IMR-90 (cell line): ENCODE measurements at regions not wholly inside any gene's neighbourhood (a gene's known extent, or its start where the extent isn't known, plus 50 kb on each side); places are given as distances from the start of the nearest gene placed in this dataset.

ENCODE experiments used
- ATAC-seq: fragments of 200-7000 bp; cut with Tn5 transposase; 2 replicates; pipeline ENCODE4 v1.9.1; 2020; ENCODE audit warnings: low read depth, mild to moderate bottlenecking, moderate library complexity
- BruUV-seq: library from RNA; stranded (reverse); fragments of 400-500 nt; replicated peaks from 2 replicates; lab custom pipeline; 2021; lab: Mats Ljungman, UMichigan
- CTCF ChIA-PET: fragments of 300-600 bp; formaldehyde crosslinking; extraction: SDS; loops from one replicate; lab custom pipeline; 2021; ENCODE audit warnings: antibody characterized with exemption; lab: Yijun Ruan, JAX
- POLR2A ChIA-PET: fragments of 300-600 bp; sonication (Branson Sonifier 250); formaldehyde crosslinking; loops from one replicate; lab custom pipeline; 2022; ENCODE audit warnings: antibody characterized with exemption; ENCODE audit not compliant: unreplicated experiment; lab: Charles Lee
- DNase-seq: peaks from one replicate; pipeline ENCODE4 v3.0.0; 2013
- H2AFZ ChIP-seq: replicated peaks from 2 replicates; pipeline ENCODE3; 2013; ENCODE audit warnings: low read length, mild to moderate bottlenecking; ENCODE audit not compliant: poor library complexity
- H2AK5ac ChIP-seq: 2 replicates; pipeline ENCODE4 v1.6.1; 2013; ENCODE audit warnings: low read depth, low read length, inconsistent platforms
- H2AK9ac ChIP-seq: replicated peaks from 2 replicates; pipeline ENCODE3; 2013; ENCODE audit warnings: mild to moderate bottlenecking, low read depth, low read length, moderate library complexity; ENCODE audit not compliant: poor library complexity
- H2BK120ac ChIP-seq: 2 replicates; pipeline ENCODE4 v1.6.1; 2013; ENCODE audit warnings: low read depth, low read length, inconsistent platforms
- H2BK15ac ChIP-seq: 3 replicates; pipeline ENCODE4 v1.6.1; 2013; ENCODE audit warnings: low read depth, low read length, inconsistent platforms
- H2BK20ac ChIP-seq: 2 replicates; pipeline ENCODE4 v1.6.1; 2013; ENCODE audit warnings: low read depth, mild to moderate bottlenecking, inconsistent platforms, low read length, moderate library complexity
- H2BK5ac ChIP-seq: 2 replicates; pipeline ENCODE4 v1.6.1; 2013; ENCODE audit warnings: mild to moderate bottlenecking, low read depth, low read length, inconsistent platforms; ENCODE audit not compliant: poor library complexity, severe bottlenecking
- H3K14ac ChIP-seq: replicated peaks from 2 replicates; pipeline ENCODE4 v1.6.1; 2013; ENCODE audit warnings: low read depth, low read length, inconsistent platforms
- H3K18ac ChIP-seq: 2 replicates; pipeline ENCODE4 v1.6.1; 2013; ENCODE audit warnings: low read depth, low read length, control low read depth
- H3K23ac ChIP-seq: 2 replicates; pipeline ENCODE4 v1.6.1; 2013; ENCODE audit warnings: low read depth, low read length, inconsistent platforms
- H3K27ac ChIP-seq: 2 replicates; pipeline ENCODE4 v1.5.1; 2013; ENCODE audit warnings: mild to moderate bottlenecking, control low read depth, low read length; ENCODE audit not compliant: insufficient read depth
- H3K27me3 ChIP-seq: 2 replicates; pipeline ENCODE4 v1.6.1; 2013; ENCODE audit warnings: low read length; ENCODE audit not compliant: control insufficient read depth, insufficient read depth
- H3K36me3 ChIP-seq: 2 replicates; pipeline ENCODE4 v1.6.1; 2013; ENCODE audit warnings: low read length, mixed read lengths; ENCODE audit not compliant: control insufficient read depth, insufficient read depth
- H3K4ac ChIP-seq: 2 replicates; pipeline ENCODE4 v1.6.1; 2013; ENCODE audit warnings: low read depth, low read length, inconsistent platforms
- H3K4me1 ChIP-seq: 2 replicates; pipeline ENCODE4 v1.6.1; 2013; ENCODE audit warnings: low read length, mixed read lengths; ENCODE audit not compliant: control insufficient read depth, insufficient read depth
- H3K4me2 ChIP-seq: 2 replicates; pipeline ENCODE4 v1.6.1; 2013; ENCODE audit warnings: low read depth, mild to moderate bottlenecking, control low read depth, low read length, moderate library complexity
- H3K4me3 ChIP-seq: 2 replicates; pipeline ENCODE4 v1.5.1; 2013; ENCODE audit warnings: low read depth, mild to moderate bottlenecking, control low read depth, low read length, moderate library complexity; ENCODE audit not compliant: insufficient read depth
- H3K56ac ChIP-seq: 2 replicates; pipeline ENCODE4 v1.6.1; 2013; ENCODE audit warnings: low read length, inconsistent platforms; ENCODE audit not compliant: insufficient read depth; ENCODE audit errors: extremely low read depth
- H3K79me1 ChIP-seq, 2 experiments: 2 replicates each; pipeline ENCODE4 v1.6.1; 2013; ENCODE audit warnings: low read length in 2 of 2, inconsistent platforms in 1 of 2, low read depth in 1 of 2
- H3K9ac ChIP-seq: 2 replicates; pipeline ENCODE4 v1.6.1; 2013; ENCODE audit warnings: low read depth, low read length, control low read depth
- H3K9me1 ChIP-seq: 2 replicates; pipeline ENCODE4 v1.6.1; 2013; ENCODE audit warnings: low read length, inconsistent platforms; ENCODE audit not compliant: insufficient read depth
- H3K9me3 ChIP-seq: 2 replicates; pipeline ENCODE4 v1.6.1; 2013; ENCODE audit warnings: low read length; ENCODE audit not compliant: control insufficient read depth, insufficient read depth
- H4K20me1 ChIP-seq: 2 replicates; pipeline ENCODE4 v1.6.1; 2013; ENCODE audit warnings: low read length, inconsistent platforms; ENCODE audit not compliant: insufficient read depth
- H4K5ac ChIP-seq: 2 replicates; pipeline ENCODE4 v1.6.1; 2013; ENCODE audit warnings: mild to moderate bottlenecking, low read depth, low read length, control low read depth
- H4K8ac ChIP-seq, 2 experiments: 2 replicates each; pipeline ENCODE4 v1.6.1; 2013; ENCODE audit warnings: low read depth in 2 of 2, low read length in 2 of 2, control low read depth in 1 of 2, inconsistent platforms in 1 of 2
- H4K91ac ChIP-seq: 2 replicates; pipeline ENCODE4 v1.6.1; 2013; ENCODE audit warnings: low read depth, low read length, inconsistent platforms; ENCODE audit not compliant: insufficient read depth
- BHLHE40 ChIP-seq: fragments of 150-350 bp; IDR thresholded peaks from 2 replicates; pipeline ENCODE4 v1.6.1; 2016; ENCODE audit warnings: mild to moderate bottlenecking, low read depth, low read length
- CEBPB ChIP-seq: IDR thresholded peaks from 2 replicates; pipeline ENCODE4 v1.6.1; 2012; ENCODE audit warnings: low read depth, low read length, improper control_type of control experiment
- CHD1 ChIP-seq: IDR thresholded peaks from 2 replicates; pipeline ENCODE4 v1.6.1; 2012; ENCODE audit warnings: low read depth, low read length, improper control_type of control experiment
- CTCF ChIP-seq: conservative IDR thresholded peaks from 2 replicates; pipeline ENCODE4 v1.5.1; 2012; ENCODE audit warnings: mild to moderate bottlenecking, low read depth, low read length, improper control_type of control experiment
- FOS ChIP-seq: fragments of 150-350 bp; IDR thresholded peaks from 2 replicates; pipeline ENCODE4 v1.6.1; 2016; ENCODE audit warnings: low read depth, low read length
- MAFK ChIP-seq: IDR thresholded peaks from 2 replicates; pipeline ENCODE4 v1.6.1; 2012; ENCODE audit warnings: low read depth, low read length, improper control_type of control experiment
- MAZ ChIP-seq: IDR thresholded peaks from 2 replicates; pipeline ENCODE4 v1.6.1; 2012; ENCODE audit warnings: low read depth, mild to moderate bottlenecking, low read length, improper control_type of control experiment, moderate library complexity, borderline replicate concordance
- MXI1 ChIP-seq: IDR thresholded peaks from 2 replicates; pipeline ENCODE4 v1.6.1; 2012; ENCODE audit warnings: low read depth, mild to moderate bottlenecking, low read length, moderate library complexity, borderline replicate concordance
- NFE2L2 ChIP-seq: fragments of 150-350 bp; IDR thresholded peaks from 2 replicates; pipeline ENCODE4 v1.6.1; 2016; ENCODE audit warnings: low read depth, mild to moderate bottlenecking, low read length
- POLR2A ChIP-seq: IDR thresholded peaks from 2 replicates; pipeline ENCODE4 v1.6.1; 2012; ENCODE audit warnings: mild to moderate bottlenecking, low read depth, low read length
- RAD21 ChIP-seq: IDR thresholded peaks from 2 replicates; pipeline ENCODE4 v1.6.1; 2012; ENCODE audit warnings: low read length, improper control_type of control experiment
- RCOR1 ChIP-seq: IDR thresholded peaks from 2 replicates; pipeline ENCODE4 v1.6.1; 2012; ENCODE audit warnings: mild to moderate bottlenecking, low read length, improper control_type of control experiment; ENCODE audit not compliant: insufficient replicate concordance
- SMC3 ChIP-seq: fragments of 150-350 bp; IDR thresholded peaks from 2 replicates; pipeline ENCODE4 v1.6.1; 2016; ENCODE audit warnings: low read depth, mild to moderate bottlenecking, antibody characterized with exemption, low read length, moderate library complexity
- USF2 ChIP-seq: fragments of 150-350 bp; IDR thresholded peaks from 2 replicates; pipeline ENCODE4 v1.6.1; 2017; ENCODE audit warnings: mild to moderate bottlenecking, antibody characterized with exemption, low read length, low read depth
- WGBS, 2 experiments: methylation state at CpG; one replicate each; pipeline versions ENCODE4 v1.1.5 to v1.1.7; 2013; ENCODE audit warnings: missing lambda C conversion rate in 2 of 2; ENCODE audit not compliant: insufficient read length in 1 of 2; ENCODE audit errors: extremely low coverage in 2 of 2; 5-methylcytosine and 5-hydroxymethylcytosine counted together
- dilution Hi-C: fragments of 300-500 bp; cut with HindIII; formaldehyde crosslinking; loops from one replicate; pipeline ENCODE4 v1.14.3; 2018; ENCODE audit warnings: low sequenced_read_pairs; ENCODE audit not compliant: unreplicated experiment
- in situ Hi-C: fragments of 300-500 bp; cut with MboI; formaldehyde crosslinking; loops from 3 replicates; pipeline ENCODE4 v1.14.3; 2019; ENCODE audit warnings: low sequenced_read_pairs, inconsistent platforms, mixed read lengths
- intact Hi-C: fragments of 100-400 bp; cut with micrococcal nuclease; formaldehyde crosslinking; loops from 2 replicates; pipeline ENCODE4 v1.10.0; 2022

- Histone ChIP-seq H2AK5ac (no peak overlapping the region), H3K56ac (no peak overlapping the region), H3K9ac (no peak overlapping the region), H3K4me3 (no peak overlapping the region), H3K18ac (no peak overlapping the region), H3K27me3 (no peaks in the 10 kb centered on the region), H3K36me3 (no peaks in the 10 kb centered on the region), H3K4me1 (no peaks in the 10 kb centered on the region), H4K8ac (no peak overlapping the region), H3K9me1 (no peaks in the 10 kb centered on the region), H2AFZ (no peak overlapping the region), H3K79me1 (no peaks in the 10 kb centered on the region), H3K27ac (no peak overlapping the region), H4K20me1 (no peaks in the 10 kb centered on the region), H2AK9ac (no peak overlapping the region), H3K23ac (no peak overlapping the region), H3K14ac (no peak overlapping the region), H4K91ac (no peak overlapping the region), H3K9me3 (peaks cover 13% of the 10 kb centered on the region), H3K4ac (no peak overlapping the region), H2BK120ac (no peak overlapping the region), H3K4me2 (no peak overlapping the region), H2BK20ac (no peak overlapping the region), H4K5ac (no peak overlapping the region), H2BK15ac (no peak overlapping the region), H2BK5ac (no peak overlapping the region)
- WGBS, 2 experiments: no CpG with 5 or more reads among the region's 1 CpG
- TF ChIP-seq NFE2L2 (no peak), MXI1 (no peak), RCOR1 (no peak), MAZ (no peak), SMC3 (no peak), POLR2A (no peak), CHD1 (no peak), FOS (no peak), CEBPB (no peak), BHLHE40 (no peak), RAD21 (no peak), CTCF (no peak), MAFK (no peak), USF2 (no peak)
- ChIA-PET POLR2A (no interaction called here), CTCF (no interaction called here)
- dilution Hi-C loops: no loop called here
- no TSS peak for BruUV-seq
- DNase-seq (no peak), ATAC-seq (no peak)
- intact Hi-C loops: no loop called here
- in situ Hi-C loops: no loop called here
These were observed 1652.8 kb downstream of the LRRC4C start for GRCh38 chr11:39806652-39807051.
